ENCODE measurements at regions not wholly inside any gene's neighbourhood (a gene's known extent, or its start where the extent isn't known, plus 50 kb on each side); places are given as distances from the start of the nearest gene placed in this dataset.

- TF ChIP-seq TARDBP (IDR thresholded peaks at IDR 0.05; ENCODE audit: borderline replicate concordance) (no peak), MAX (IDR thresholded peaks at IDR 0.05; ENCODE audit: low read depth, low read length) (no peak)
Measured at GRCh38 chr2:18297534-18298058, 262.9 kb downstream of the RDH14 start.
